HepG2 (cell line): ENCODE measurements at regions not wholly inside any gene's neighbourhood (a gene's known extent, or its start where the extent isn't known, plus 50 kb on each side); places are given as distances from the start of the nearest gene placed in this dataset.

Experiments used
- ADNP ChIP-seq: sonication (generic); formaldehyde crosslinking; IDR thresholded peaks from 2 replicates; pipeline ENCODE4 v1.4.0; 2020; ENCODE audit warnings: missing genetic modification reagents
- CENPBD1 ChIP-seq: sonication (generic); formaldehyde crosslinking; IDR thresholded peaks from 2 replicates; pipeline ENCODE4 v1.8.0; 2022; ENCODE audit warnings: missing genetic modification reagents, low read depth, mild to moderate bottlenecking, borderline replicate concordance
- FLYWCH1 ChIP-seq: sonication (generic); formaldehyde crosslinking; IDR thresholded peaks from 2 replicates; pipeline ENCODE4 v1.8.1; 2023; ENCODE audit warnings: mild to moderate bottlenecking, missing genetic modification reagents
- FOSL2 ChIP-seq: sonication (generic); formaldehyde crosslinking; IDR thresholded peaks from 2 replicates; pipeline ENCODE4 v1.4.0; 2020; ENCODE audit warnings: missing genetic modification reagents
- ISL2 ChIP-seq: sonication (generic); formaldehyde crosslinking; IDR thresholded peaks from 2 replicates; pipeline ENCODE4 v1.5.0; 2020; ENCODE audit warnings: missing genetic modification reagents
- MAF1 ChIP-seq: sonication (generic); formaldehyde crosslinking; IDR thresholded peaks from 2 replicates; pipeline ENCODE4 v1.5.0; 2020; ENCODE audit warnings: missing genetic modification reagents, borderline replicate concordance
- MTF2 ChIP-seq: sonication (generic); formaldehyde crosslinking; IDR thresholded peaks from 2 replicates; pipeline ENCODE4 v1.5.0; 2020; ENCODE audit warnings: missing genetic modification reagents, borderline replicate concordance
- MYC ChIP-seq: sonication (generic); formaldehyde crosslinking; IDR thresholded peaks from 2 replicates; pipeline ENCODE4 v1.9.0; 2021; ENCODE audit warnings: missing genetic modification reagents, borderline replicate concordance
- NR2C2 ChIP-seq: sonication (generic); formaldehyde crosslinking; IDR thresholded peaks from 2 replicates; pipeline ENCODE4 v1.4.0; 2020; ENCODE audit warnings: missing genetic modification reagents, mild to moderate bottlenecking, moderate library complexity, borderline replicate concordance
- PAF1 ChIP-seq: IDR thresholded peaks from 2 replicates; pipeline ENCODE4 v1.6.1; 2016; ENCODE audit warnings: missing genetic modification reagents, missing compliant biosample characterization
- RARG ChIP-seq: sonication (generic); formaldehyde crosslinking; IDR thresholded peaks from 2 replicates; pipeline ENCODE4 v1.4.0; 2020; ENCODE audit warnings: low read depth, mild to moderate bottlenecking, missing genetic modification reagents
- RBM22 ChIP-seq: fragments of 200-400 bp; formaldehyde crosslinking; optimal IDR thresholded peaks from 2 replicates; pipeline ENCODE3; 2017; ENCODE audit warnings: mild to moderate bottlenecking, low read length, moderate library complexity
- RFX1 ChIP-seq: fragments of 450-650 bp; IDR thresholded peaks from 2 replicates; pipeline ENCODE4 v1.6.1; 2017
- SRSF4 ChIP-seq: fragments of 200-400 bp; formaldehyde crosslinking; IDR thresholded peaks from one replicate; pipeline ENCODE4 v1.6.1; 2018; ENCODE audit warnings: mild to moderate bottlenecking, low read depth, low read length, moderate library complexity; ENCODE audit not compliant: poor library complexity, severe bottlenecking
- ZNF33B ChIP-seq: sonication (generic); formaldehyde crosslinking; IDR thresholded peaks from 2 replicates; pipeline ENCODE4 v1.5.1; 2020; ENCODE audit warnings: mild to moderate bottlenecking, missing genetic modification reagents
- ZNF446 ChIP-seq: sonication (generic); formaldehyde crosslinking; IDR thresholded peaks from 2 replicates; pipeline ENCODE4 v1.5.0; 2020; ENCODE audit warnings: mild to moderate bottlenecking, missing genetic modification reagents
- ZNF496 ChIP-seq: sonication (generic); formaldehyde crosslinking; IDR thresholded peaks from 2 replicates; pipeline ENCODE4 v1.8.1; 2023; ENCODE audit warnings: mild to moderate bottlenecking, moderate library complexity, missing genetic modification reagents; ENCODE audit not compliant: insufficient replicate concordance
- ZNF737 ChIP-seq: sonication (generic); formaldehyde crosslinking; IDR thresholded peaks from 2 replicates; pipeline ENCODE4 v1.5.0; 2020; ENCODE audit warnings: missing genetic modification reagents, mild to moderate bottlenecking, borderline replicate concordance
- ZNF746 ChIP-seq: sonication (generic); formaldehyde crosslinking; IDR thresholded peaks from 2 replicates; pipeline ENCODE4 v1.8.0; 2022; ENCODE audit warnings: mild to moderate bottlenecking, missing genetic modification reagents
- ZNF775 ChIP-seq: sonication (generic); formaldehyde crosslinking; IDR thresholded peaks from 2 replicates; pipeline ENCODE4 v1.4.0; 2020; ENCODE audit warnings: missing genetic modification reagents, mild to moderate bottlenecking, moderate library complexity, borderline replicate concordance
- ZNF780A ChIP-seq: sonication (generic); formaldehyde crosslinking; IDR thresholded peaks from 2 replicates; pipeline ENCODE4 v1.8.0; 2022; ENCODE audit warnings: mild to moderate bottlenecking, missing genetic modification reagents, moderate library complexity
- ZSCAN12 ChIP-seq: sonication (generic); formaldehyde crosslinking; IDR thresholded peaks from 2 replicates; pipeline ENCODE4 v1.9.0; 2021; ENCODE audit warnings: mild to moderate bottlenecking, missing genetic modification reagents
- ZSCAN20 ChIP-seq: sonication (generic); formaldehyde crosslinking; IDR thresholded peaks from 2 replicates; pipeline ENCODE4 v1.4.0; 2020; ENCODE audit warnings: missing genetic modification reagents, mild to moderate bottlenecking, borderline replicate concordance
- TF ChIP-seq, protein P1 (sequence below): sonication (generic); formaldehyde crosslinking; IDR thresholded peaks from 2 replicates; pipeline ENCODE4 v1.5.1; 2020; ENCODE audit warnings: missing genetic modification reagents, mild to moderate bottlenecking, borderline replicate concordance
- TF ChIP-seq, protein P2 (sequence below): sonication (generic); formaldehyde crosslinking; IDR thresholded peaks from 2 replicates; pipeline ENCODE4 v1.4.0; 2020; ENCODE audit warnings: missing genetic modification reagents
- TF ChIP-seq, protein P3 (sequence below): sonication (generic); formaldehyde crosslinking; IDR thresholded peaks from 2 replicates; pipeline ENCODE4 v1.8.0; 2022; ENCODE audit warnings: missing genetic modification reagents, mild to moderate bottlenecking, borderline replicate concordance

DNA sequence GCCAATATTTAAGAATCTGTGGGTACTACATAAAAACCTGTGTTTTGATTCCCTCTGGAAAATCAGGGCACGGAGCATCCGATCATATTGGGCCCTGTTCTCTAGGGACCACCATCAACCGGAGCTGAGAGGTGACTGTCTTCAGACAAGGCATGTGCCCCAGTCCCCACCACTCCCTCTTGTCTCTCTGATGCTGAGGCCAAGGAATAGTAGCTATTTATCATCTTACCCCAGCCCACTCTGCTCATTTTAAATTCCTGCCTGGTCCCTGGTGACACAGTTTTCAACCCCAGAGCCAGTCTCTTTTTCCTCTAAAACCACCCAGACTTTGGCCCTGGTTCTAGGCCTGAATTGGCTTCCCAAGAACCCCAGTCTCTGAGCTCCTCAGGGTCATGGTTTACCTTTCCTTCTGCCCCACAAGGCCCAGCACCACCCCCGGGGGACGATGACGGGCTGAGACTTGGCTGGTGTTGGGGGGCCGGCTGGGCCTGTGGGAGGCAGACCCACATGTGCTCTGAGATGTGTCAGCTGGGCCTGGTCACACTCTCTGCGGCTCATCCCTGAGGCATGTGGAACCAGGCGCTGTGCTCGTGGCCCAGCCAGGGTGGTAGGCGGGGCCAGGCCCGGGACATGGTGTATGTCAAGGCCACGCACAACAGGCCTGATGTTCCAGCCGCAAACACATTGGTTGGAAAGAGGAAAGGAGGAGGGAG, 114.4 kb downstream of the CEBPB start (continued):
- TF ChIP-seq MAF1 (CRISPR knock-in tag): peak; percentile 91; the same call in 1 of the 2 replicates
- no peak for TF ChIP-seq PAF1 (CRISPR knock-in tag)
- TF ChIP-seq, protein P1, sequence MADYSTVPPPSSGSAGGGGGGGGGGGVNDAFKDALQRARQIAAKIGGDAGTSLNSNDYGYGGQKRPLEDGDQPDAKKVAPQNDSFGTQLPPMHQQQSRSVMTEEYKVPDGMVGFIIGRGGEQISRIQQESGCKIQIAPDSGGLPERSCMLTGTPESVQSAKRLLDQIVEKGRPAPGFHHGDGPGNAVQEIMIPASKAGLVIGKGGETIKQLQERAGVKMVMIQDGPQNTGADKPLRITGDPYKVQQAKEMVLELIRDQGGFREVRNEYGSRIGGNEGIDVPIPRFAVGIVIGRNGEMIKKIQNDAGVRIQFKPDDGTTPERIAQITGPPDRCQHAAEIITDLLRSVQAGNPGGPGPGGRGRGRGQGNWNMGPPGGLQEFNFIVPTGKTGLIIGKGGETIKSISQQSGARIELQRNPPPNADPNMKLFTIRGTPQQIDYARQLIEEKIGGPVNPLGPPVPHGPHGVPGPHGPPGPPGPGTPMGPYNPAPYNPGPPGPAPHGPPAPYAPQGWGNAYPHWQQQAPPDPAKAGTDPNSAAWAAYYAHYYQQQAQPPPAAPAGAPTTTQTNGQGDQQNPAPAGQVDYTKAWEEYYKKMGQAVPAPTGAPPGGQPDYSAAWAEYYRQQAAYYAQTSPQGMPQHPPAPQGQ (CRISPR knock-in tag): no peak; the same call in 1 of the 2 replicates
- peak; percentile 98; the same call in 1 of the 2 replicates for TF ChIP-seq ZSCAN20
- no peak for TF ChIP-seq RFX1
- TF ChIP-seq, protein P2, sequence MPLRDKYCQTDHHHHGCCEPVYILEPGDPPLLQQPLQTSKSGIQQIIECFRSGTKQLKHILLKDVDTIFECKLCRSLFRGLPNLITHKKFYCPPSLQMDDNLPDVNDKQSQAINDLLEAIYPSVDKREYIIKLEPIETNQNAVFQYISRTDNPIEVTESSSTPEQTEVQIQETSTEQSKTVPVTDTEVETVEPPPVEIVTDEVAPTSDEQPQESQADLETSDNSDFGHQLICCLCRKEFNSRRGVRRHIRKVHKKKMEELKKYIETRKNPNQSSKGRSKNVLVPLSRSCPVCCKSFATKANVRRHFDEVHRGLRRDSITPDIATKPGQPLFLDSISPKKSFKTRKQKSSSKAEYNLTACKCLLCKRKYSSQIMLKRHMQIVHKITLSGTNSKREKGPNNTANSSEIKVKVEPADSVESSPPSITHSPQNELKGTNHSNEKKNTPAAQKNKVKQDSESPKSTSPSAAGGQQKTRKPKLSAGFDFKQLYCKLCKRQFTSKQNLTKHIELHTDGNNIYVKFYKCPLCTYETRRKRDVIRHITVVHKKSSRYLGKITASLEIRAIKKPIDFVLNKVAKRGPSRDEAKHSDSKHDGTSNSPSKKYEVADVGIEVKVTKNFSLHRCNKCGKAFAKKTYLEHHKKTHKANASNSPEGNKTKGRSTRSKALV: peak; percentile 93; the same call in 1 of the 2 replicates
- TF ChIP-seq MTF2 (CRISPR knock-in tag): no peak
- peak; percentile 100 for TF ChIP-seq MYC
- TF ChIP-seq CENPBD1: peak; percentile 30; the same call in 1 of the 2 replicates
- TF ChIP-seq ZNF737 (CRISPR knock-in tag): peak; percentile 97; the same call in 1 of the 2 replicates
- TF ChIP-seq, protein P3, sequence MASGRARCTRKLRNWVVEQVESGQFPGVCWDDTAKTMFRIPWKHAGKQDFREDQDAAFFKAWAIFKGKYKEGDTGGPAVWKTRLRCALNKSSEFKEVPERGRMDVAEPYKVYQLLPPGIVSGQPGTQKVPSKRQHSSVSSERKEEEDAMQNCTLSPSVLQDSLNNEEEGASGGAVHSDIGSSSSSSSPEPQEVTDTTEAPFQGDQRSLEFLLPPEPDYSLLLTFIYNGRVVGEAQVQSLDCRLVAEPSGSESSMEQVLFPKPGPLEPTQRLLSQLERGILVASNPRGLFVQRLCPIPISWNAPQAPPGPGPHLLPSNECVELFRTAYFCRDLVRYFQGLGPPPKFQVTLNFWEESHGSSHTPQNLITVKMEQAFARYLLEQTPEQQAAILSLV: peak; percentile 99
- TF ChIP-seq ZNF780A: no peak
- TF ChIP-seq ISL2: peak; percentile 59
- no peak for TF ChIP-seq RBM22
- TF ChIP-seq ZNF496 (CRISPR knock-in tag): no peak
- no peak; the same call in 1 of the 2 replicates for TF ChIP-seq RARG (CRISPR knock-in tag)
- TF ChIP-seq ZNF33B: peak; percentile 99
- peak; percentile 99 for TF ChIP-seq ZNF446 (CRISPR knock-in tag)
- TF ChIP-seq ZNF746 (CRISPR knock-in tag): no peak; the same call in 1 of the 2 replicates
- TF ChIP-seq ADNP: no peak
- TF ChIP-seq ZSCAN12 (CRISPR knock-in tag): peak; percentile 99
- no peak for TF ChIP-seq SRSF4
- peak; percentile 96 for TF ChIP-seq FOSL2
- no peak for TF ChIP-seq NR2C2 (CRISPR knock-in tag)
- 0 out of 2 replicates have a peak, but pooled peaks have one; percentile 75 for TF ChIP-seq FLYWCH1 (CRISPR knock-in tag)
- TF ChIP-seq ZNF775 (CRISPR knock-in tag): peak; percentile 18
